Posterior cingulate gyrus (tissue), 11 donors: ENCODE measurements at regions not wholly inside any gene's neighbourhood (a gene's known extent, or its start where the extent isn't known, plus 50 kb on each side); places are given as distances from the start of the nearest gene placed in this dataset.
A peak's percentile ranks its signal among the peaks of the same experiment; 100 is the strongest.
"Not testable (repeated sequence)": the region's sequence is repeated elsewhere in the genome, so short reads cannot be mapped to it uniquely, and the experiment has no call there.

Source experiments
- DNase-seq, 10 donors: peaks; one replicate each; pipeline versions ENCODE4 v3.0.0 to v3.0.0-alpha.2; 2020 to 2021; ENCODE audit warnings: mixed read lengths in 3 of 10
- intact Hi-C: fragments of 100-400 bp; cut with DNase I; formaldehyde crosslinking; loops from one replicate; pipeline ENCODE4 v1.15.1; 2023

DNA sequence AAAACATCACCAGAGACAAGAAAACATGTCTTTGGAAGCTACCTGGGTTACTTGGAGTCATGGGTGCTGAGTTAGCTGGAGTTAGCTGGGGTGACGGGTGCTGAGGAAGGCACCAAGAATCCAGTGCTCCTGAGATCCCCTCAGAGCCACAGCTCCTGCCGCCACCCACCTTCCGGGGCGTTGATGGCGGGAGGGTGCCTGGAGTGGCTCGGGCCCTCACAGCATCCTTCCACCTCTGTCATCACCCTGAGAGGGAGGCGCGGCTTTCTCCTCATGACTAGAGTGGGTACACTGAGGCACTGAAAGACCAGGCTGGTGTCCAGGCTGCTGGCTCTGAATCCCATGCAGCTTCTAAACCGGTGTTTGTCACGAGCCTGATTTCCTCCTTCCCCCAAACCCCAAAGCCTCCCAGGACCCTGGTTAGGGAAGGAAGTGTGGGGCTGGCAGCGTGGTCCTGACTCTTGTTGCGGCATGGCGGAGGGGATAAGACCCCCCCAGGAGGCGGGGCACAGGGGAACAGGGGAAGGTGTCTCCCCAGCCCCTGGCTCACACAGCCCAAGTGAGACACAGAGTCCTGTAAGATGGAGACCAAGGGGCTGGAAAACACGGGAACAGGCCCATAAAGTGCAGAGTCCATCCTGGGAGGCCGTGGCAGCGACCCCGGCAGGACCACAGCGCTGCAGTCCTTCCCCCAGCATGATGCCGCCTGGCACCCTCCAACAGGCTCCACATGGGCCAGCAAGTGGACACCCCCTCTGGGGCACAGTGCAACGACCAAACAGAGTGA, 107.2 kb upstream of the ZNF469 start:
- intact Hi-C loops: not testable (repeated sequence)
- peak in 1 of 10 donors; percentile 49 for DNase-seq

DNA sequence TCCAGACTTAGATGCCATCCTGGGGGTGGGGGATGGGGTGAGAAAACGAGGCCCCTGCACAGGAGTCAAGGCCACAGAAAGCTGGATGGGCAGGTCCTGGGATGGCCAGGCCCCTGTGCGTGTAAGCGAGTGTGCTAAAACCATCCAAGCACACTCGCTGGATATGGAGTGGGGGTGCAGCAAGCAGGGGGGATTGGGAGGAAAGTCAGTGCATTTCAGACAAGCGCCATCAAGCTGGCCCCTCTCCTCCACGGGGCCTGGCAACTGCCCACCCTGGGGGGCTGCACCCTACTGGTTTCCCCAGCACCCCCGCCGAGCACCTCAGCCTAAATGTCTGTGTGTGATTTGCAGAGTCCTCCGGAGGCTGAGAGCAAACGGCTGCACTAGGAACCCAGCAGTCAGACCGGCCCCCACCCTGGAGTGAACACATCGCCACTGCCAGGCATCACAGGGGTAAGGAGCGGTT, 106.6 kb upstream of the ZNF469 start:
- intact Hi-C loops: not testable (repeated sequence)
- DNase-seq: peak in 1 of 10 donors; percentile 12

DNA sequence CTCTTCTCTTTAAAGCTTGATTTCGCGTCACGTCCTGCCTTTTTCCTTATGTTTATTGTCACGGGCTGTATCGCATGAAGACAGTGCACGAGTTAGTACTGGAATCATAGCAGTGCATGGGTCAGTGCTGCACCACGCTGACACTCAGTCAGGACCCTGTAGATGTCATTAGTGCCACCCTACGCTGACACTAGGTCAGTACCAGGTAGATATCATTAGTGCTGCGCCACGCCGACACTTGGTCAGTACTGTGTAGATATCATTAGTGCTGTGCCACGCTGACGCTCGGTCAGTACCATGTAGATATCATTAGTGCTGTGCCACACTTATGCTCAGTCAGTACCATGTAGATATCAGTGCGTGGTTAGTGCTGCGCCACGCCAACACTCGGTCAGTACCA, 106.2 kb upstream of the ZNF469 start:
- no peak for DNase-seq
- intact Hi-C loops: no loop called here

DNA sequence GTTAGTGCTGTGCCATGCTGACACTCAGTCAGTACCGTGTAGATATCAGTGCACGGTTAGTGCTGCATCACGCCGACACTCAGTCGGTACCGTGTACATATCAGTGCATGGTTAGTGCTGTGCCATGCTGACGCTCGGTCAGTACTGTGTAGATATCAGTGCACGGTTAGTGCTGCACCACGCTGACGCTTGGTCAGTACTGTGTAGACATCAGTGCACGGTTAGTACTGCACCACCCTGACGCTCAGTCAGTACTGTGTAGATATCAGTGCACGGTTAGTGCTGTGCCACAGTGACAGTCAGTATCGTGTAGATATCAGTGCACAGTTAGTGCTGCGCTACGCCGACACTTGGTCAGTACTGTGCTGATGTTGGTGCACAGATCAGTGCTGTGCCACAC, 102.8 kb upstream of the ZNF469 start:
- intact Hi-C loops: no loop called here
- peak in 2 of 10 donors; percentile 1 to 52 for DNase-seq

DNA sequence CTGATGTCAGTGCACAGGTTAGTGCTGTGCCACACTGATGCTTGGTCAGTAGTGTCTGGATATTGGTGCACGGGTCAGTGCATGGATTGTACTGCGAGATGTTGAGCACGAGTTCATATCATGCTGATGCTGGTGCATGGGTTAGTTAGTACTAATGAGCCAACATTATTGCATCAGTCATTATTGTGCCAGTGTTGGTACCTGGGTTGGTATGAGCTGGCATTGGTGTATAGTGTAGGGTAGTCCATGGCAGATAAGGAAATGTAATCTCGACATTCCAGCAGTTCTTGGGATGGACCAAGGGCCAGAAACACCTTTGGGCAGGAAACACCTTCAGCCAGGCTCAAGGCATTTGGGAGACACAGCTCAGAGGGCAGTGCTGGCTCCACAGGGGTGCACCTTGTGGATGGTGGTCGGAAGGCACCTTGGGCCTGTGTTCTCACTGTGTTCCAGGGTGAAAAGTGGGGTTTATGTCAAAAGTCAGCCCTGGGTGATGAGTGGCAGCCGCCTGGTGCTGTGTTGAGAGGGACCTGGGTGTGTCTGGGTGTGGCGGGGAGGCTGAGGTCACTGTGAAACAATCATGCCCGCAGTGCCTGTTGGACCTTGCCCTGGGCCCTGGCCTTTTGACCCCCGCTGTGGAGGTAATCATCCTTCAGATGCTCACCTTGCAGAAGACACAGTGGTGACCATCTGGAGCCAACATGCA, 100.7 kb upstream of the ZNF469 start:
- intact Hi-C loops: no loop called here
- DNase-seq: peak in 3 of 10 donors; percentile 32 to 45 (median 43)

DNA sequence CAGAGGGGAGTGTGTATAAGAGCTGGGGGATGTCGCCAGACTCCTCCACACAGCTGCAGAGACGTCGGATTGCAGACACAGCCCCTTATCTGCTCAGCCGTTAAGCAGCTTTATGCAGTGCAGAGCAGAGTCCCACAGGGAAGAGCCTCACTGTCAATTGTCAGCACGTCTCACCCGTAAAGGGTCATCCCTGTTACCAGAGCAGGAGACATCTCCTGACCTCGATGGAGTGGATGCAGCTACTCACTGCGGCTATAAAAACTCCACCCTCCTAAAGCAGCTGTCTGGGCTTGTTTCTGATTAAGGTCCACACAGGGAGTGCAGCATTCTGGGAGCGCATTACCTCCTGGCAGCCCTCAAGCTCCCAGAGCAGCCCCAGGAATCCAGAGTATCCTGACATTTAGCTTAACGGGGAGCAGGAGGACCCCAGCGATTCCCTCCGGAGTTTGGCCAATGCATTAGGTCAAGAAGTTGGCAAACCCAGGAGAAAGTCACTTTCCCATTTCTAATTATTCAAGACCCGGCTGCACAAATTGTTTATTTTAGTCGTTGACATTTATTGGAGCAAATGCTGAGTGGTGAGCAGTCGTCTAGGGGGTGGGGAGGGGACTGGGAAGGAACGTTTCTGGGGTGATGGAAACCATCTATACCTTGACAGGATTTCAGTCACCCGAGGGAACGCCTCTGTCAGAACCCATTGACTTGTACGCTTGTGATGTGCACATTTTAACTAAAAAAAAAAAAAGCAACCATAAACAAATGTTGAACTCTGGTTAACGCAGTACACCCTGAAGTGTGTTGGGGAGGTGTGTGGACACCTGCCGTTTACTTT, 100.0 kb upstream of the ZNF469 start:
- intact Hi-C loops: no loop called here
- DNase-seq: peak in 2 of 10 donors; percentile 29 to 55

DNA sequence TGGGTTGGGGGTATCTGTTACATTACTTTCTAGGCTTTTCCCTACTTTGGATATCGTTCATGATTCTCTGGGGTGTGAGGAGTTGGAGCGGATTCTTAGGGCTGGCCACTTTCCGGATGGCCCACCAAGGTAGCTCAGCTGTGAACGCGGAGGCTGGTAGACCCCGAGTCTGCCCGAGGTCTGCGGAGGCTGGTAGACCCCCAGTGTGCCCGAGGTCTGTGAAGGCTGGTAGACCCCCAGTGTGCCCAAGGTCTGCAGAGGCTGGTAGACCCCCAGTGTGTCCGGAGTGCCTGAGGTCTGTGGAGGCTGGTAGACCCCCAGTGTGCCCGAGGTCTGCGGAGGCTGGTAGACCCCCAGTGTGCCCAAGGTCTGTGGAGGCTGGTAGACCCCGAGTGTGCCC, 99.2 kb upstream of the ZNF469 start:
- intact Hi-C loops: no loop called here
- DNase-seq: peak in 2 of 10 donors; percentile 61 to 71

DNA sequence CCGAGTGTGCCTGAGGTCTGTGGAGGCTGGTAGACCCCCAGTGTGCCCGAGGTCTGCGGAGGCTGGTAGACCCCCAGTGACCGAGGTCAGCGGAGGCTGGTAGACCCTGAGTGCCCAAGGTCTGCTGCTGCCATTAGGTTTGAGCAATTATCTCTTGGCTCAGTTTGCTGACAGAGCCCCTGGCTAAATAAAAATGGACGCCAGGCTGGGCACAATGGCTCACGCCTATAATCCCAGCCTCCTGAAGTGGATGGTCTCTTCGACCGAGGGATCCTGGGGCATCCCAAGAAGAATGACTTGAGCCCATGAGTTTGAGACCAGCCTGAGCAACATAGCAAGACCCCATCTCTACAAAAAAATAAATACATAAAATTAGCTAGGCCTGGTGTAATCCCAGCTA, 98.7 kb upstream of the ZNF469 start:
- DNase-seq: peak in 2 of 10 donors; percentile 53 to 68
- intact Hi-C loops: no loop called here

DNA sequence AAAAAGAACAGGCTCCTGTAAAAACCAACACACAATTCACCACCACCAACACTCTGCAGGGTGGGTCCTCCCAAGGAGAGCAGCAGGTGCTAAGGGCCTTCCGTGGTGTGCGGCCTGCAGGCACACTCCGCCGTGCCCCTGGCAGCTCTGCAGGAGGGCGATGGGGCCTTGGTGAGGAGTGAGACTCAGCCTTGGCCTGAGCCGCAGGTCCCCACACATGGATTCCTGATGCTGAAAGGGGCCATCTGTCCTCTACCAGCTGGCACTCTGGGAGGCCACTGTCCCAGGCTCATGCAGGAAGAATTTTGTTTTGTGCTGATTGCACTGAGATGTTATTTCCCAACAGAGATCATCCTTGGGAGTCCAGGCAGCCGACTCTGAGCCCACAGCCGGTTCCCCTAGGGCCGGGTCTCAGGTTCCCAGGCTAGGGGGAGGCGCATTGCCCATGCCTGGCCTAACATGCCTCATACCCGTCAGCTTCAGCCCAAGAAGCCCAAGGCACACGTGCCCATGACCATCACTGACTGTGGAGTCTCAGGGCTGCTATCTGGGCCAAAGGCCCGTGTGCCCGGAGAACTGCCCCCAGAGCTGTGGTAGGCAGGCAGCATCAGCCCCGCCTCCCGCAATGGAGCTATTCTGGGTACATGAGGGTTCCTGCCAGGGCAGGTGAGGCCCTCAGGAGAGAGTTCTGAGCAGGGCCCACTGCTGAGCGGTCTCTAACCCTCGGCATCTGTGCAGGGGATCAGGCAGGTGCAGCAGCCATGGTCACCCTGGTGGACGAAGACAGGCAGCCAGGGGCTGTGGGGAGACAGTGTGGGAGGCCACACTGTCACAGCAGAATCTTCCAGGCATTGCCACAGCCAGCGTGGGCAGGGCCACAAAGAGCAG, 97.9 kb upstream of the ZNF469 start:
- DNase-seq: peak in 2 of 10 donors; percentile 54 to 71
- intact Hi-C loops: no loop called here

DNA sequence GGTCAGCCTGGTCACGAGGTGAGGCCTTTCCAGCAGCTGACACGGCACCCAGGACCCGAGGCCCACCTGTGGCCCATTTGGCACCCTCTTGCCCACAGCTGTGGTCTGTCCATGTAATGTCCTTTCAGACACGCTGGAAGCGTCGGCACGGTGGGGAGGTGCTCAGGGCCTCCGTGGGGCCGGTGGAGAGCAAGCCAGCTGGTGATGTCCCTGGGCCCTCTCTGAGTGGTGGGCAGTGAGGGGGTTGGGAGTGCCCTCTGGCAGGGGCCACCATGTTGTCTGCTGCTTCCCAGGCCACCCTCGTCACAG, 97.3 kb upstream of the ZNF469 start:
- intact Hi-C loops: no loop called here

DNA sequence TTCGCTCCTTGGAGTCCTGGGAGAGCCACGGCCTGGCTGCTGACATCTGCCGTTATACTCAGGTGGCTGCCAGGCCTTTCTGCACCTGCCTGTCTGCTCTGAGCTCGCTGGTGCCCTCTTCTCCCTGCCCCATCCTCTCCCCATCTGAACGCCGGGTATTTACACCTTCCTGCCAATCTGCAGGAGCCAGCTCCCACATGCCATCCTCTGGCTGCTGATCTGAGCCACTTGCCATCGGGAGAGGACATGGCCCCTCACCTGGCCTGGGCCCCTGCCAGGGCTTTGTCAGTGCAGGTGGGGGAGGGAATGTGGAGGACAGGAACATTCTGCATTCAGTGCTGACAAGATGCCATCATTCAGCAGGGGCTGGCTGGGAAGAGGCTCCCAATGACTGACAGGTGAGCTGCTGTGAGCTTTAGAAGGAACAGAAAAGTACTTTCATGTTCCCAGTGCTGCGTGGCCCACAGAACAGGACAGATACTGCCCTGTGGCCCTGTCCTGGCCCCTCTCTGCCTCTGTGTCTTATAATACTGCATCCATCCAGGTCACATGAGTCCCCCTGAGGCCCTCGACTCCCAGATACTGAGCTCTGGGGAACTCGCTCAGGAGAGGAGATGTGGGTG, 96.3 kb upstream of the ZNF469 start:
- intact Hi-C loops: no loop called here
- peak in 2 of 10 donors; percentile 36 to 51 for DNase-seq

More for the DNA sequence above, 97.3 kb upstream of the ZNF469 start:
- no peak for DNase-seq

DNA sequence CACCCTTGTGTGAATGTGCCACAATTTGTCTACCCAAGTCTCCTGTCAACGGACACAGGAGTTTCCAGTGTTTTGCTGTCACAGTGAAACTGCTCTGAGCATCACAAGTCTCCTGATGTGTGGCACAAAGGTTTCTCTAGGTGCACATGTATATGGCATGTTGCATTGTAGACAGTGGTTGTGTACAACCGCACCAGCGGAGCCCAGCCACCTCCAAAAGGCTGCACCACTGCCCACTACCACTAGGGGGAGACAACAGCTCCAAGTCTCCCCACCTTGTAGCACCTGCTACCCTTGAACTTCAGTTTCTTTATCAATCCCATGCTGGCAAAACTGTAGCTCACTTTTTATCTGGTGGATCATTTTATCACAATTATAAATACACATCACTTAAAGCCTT, 95.5 kb upstream of the ZNF469 start:
- DNase-seq: peak in 1 of 10 donors; percentile 76
- intact Hi-C loops: no loop called here

DNA sequence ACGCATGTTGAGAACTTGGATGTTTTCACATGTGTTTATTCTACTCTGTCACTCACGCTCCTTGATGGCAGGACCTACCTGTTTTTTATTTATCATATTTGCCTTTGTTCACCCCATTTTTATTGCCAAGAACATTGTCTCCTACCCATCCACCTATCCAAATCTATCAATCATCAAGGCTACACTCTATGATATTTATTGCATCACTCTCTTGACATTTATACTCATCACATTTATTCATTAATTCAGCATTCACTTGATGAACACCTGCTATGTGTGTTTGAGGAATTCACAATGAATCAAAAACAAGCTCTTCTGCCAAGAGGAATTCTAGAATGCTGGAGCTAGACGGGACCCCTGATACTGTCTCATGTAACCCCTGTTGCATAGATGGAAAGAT, 94.5 kb upstream of the ZNF469 start:
- no peak for DNase-seq
- intact Hi-C loops: no loop called here

DNA sequence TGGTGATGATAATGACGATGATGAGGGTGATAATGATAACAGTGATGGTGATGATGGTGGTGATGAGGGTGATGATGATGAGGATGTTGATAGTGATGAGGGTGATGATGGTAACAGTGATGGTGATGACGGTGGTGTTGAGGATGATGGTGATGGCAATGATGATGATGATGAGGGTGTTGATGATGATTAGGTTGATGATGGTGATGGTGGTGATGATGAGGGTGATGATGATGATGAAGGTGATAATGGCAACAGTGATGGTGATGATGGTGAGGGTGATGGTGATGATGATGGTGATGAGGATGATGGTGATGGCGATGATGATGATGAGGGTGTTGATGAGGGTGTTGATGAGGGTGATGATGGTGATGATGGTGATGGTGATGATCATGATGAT, 93.8 kb upstream of the ZNF469 start:
- DNase-seq: no peak
- intact Hi-C loops: no loop called here

DNA sequence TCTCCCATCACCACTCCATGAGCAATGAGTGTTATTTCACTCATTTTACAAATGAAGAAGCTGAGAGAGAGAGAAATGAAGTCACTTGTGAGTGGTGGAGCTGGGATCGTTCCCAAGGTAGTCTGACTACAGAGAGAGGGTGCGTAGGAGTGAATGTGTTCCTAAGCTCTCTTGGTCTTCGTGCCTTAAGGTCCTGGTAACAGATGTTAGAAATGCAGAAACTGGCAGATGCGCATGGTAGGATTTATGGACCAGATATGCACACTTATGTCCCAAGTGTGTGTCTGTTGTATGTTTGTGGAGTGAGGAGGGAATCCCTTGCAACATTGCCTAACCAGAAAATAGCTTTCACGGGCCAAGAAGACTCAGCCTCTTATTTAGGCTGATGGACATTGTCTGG, 93.2 kb upstream of the ZNF469 start:
- intact Hi-C loops: no loop called here
- peak in 2 of 10 donors; percentile 9 to 49 for DNase-seq

DNA sequence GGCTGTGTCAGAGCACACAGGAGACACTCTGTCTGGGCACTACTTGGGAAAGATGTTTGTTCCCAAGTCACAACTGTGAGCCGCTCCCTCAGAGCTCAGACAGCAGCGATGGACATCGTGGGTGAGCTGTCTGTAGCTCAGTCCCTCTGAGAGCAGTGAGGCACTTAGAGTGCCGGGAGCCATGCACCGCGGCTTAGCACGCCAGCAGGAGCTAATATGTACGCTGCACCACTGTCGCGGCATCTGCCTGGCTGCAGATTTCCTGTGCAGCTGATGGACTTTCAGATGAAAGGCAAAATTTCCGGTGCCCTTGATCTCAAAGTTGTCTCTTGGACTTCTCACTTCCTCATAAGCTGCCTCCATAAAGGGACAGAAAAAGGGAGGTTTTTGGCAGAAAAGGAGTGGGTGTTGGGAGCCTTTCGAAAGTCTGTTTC, 92.8 kb upstream of the ZNF469 start:
- DNase-seq: peak in 2 of 10 donors; percentile 82 to 85
- intact Hi-C loops: no loop called here

DNA sequence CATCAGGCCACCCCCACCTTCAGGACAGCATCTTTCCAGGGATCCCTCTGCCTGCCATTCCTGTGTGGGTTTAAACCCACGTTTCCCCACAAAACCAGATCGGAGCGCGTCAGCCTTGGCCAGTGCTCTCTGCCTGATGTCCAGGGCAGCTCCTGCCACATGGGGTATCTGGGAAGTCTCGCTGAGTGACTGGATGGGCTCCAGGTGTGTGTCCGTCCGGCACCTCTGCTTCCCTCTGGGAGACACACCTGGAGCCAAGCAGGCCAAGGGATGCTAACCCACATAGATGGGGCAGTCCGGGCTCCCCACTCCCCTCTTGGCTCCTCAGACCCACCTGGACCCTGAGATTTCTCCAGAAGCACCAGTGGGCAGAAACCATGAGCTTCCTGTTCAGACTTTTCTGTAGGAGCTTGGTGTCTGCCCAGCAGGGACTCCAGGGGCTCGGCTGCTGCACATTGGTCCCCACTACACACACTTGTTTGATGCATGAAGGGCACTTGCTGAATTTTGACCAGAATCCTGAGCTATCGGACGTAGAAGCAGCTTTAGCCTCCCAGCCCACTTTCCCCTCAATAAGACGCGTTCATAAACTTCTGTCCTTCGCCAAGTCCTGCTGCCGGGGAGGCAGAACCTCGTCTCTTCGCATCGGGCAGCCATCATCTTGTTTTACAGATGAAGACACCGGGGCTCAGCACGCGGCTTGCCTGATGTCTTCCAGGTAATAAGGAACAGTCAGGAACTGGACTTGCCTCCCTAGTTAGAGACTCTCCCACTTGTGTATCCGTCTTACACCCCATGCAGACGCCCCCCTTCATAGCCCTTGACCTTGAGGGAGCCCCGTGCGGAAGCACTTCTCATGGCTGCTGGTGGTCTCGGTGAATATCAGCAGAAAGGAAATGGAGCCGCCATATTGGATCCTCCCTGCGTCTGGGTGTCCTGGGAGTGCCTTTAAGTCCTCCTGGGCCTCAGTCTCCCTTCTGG, 91.6 kb upstream of the ZNF469 start:
- intact Hi-C loops: no loop called here
- DNase-seq: peak in 2 of 10 donors; percentile 59 to 60
